IMR-90 (cell line): ENCODE measurements at regions not wholly inside any gene's neighbourhood (a gene's known extent, or its start where the extent isn't known, plus 50 kb on each side); places are given as distances from the start of the nearest gene placed in this dataset.

ENCODE experiments used
- ATAC-seq: fragments of 200-7000 bp; cut with Tn5 transposase; 2 replicates; pipeline ENCODE4 v1.9.1; 2020; ENCODE audit warnings: low read depth, mild to moderate bottlenecking, moderate library complexity
- BruUV-seq: library from RNA; stranded (reverse); fragments of 400-500 nt; replicated peaks from 2 replicates; lab custom pipeline; 2021; lab: Mats Ljungman, UMichigan
- CTCF ChIA-PET: fragments of 300-600 bp; formaldehyde crosslinking; extraction: SDS; loops from one replicate; lab custom pipeline; 2021; ENCODE audit warnings: antibody characterized with exemption; lab: Yijun Ruan, JAX
- POLR2A ChIA-PET: fragments of 300-600 bp; sonication (Branson Sonifier 250); formaldehyde crosslinking; loops from one replicate; lab custom pipeline; 2022; ENCODE audit warnings: antibody characterized with exemption; ENCODE audit not compliant: unreplicated experiment; lab: Charles Lee
- DNase-seq: peaks from one replicate; pipeline ENCODE4 v3.0.0; 2013
- H2AFZ ChIP-seq: replicated peaks from 2 replicates; pipeline ENCODE3; 2013; ENCODE audit warnings: low read length, mild to moderate bottlenecking; ENCODE audit not compliant: poor library complexity
- H2AK5ac ChIP-seq: 2 replicates; pipeline ENCODE4 v1.6.1; 2013; ENCODE audit warnings: low read depth, low read length, inconsistent platforms
- H2AK9ac ChIP-seq: replicated peaks from 2 replicates; pipeline ENCODE3; 2013; ENCODE audit warnings: mild to moderate bottlenecking, low read depth, low read length, moderate library complexity; ENCODE audit not compliant: poor library complexity
- H2BK120ac ChIP-seq: 2 replicates; pipeline ENCODE4 v1.6.1; 2013; ENCODE audit warnings: low read depth, low read length, inconsistent platforms
- H2BK15ac ChIP-seq: 3 replicates; pipeline ENCODE4 v1.6.1; 2013; ENCODE audit warnings: low read depth, low read length, inconsistent platforms
- H2BK20ac ChIP-seq: 2 replicates; pipeline ENCODE4 v1.6.1; 2013; ENCODE audit warnings: low read depth, mild to moderate bottlenecking, inconsistent platforms, low read length, moderate library complexity
- H2BK5ac ChIP-seq: 2 replicates; pipeline ENCODE4 v1.6.1; 2013; ENCODE audit warnings: mild to moderate bottlenecking, low read depth, low read length, inconsistent platforms; ENCODE audit not compliant: poor library complexity, severe bottlenecking
- H3K14ac ChIP-seq: replicated peaks from 2 replicates; pipeline ENCODE4 v1.6.1; 2013; ENCODE audit warnings: low read depth, low read length, inconsistent platforms
- H3K18ac ChIP-seq: 2 replicates; pipeline ENCODE4 v1.6.1; 2013; ENCODE audit warnings: low read depth, low read length, control low read depth
- H3K23ac ChIP-seq: 2 replicates; pipeline ENCODE4 v1.6.1; 2013; ENCODE audit warnings: low read depth, low read length, inconsistent platforms
- H3K27ac ChIP-seq: 2 replicates; pipeline ENCODE4 v1.5.1; 2013; ENCODE audit warnings: mild to moderate bottlenecking, control low read depth, low read length; ENCODE audit not compliant: insufficient read depth
- H3K27me3 ChIP-seq: 2 replicates; pipeline ENCODE4 v1.6.1; 2013; ENCODE audit warnings: low read length; ENCODE audit not compliant: control insufficient read depth, insufficient read depth
- H3K36me3 ChIP-seq: 2 replicates; pipeline ENCODE4 v1.6.1; 2013; ENCODE audit warnings: low read length, mixed read lengths; ENCODE audit not compliant: control insufficient read depth, insufficient read depth
- H3K4ac ChIP-seq: 2 replicates; pipeline ENCODE4 v1.6.1; 2013; ENCODE audit warnings: low read depth, low read length, inconsistent platforms
- H3K4me1 ChIP-seq: 2 replicates; pipeline ENCODE4 v1.6.1; 2013; ENCODE audit warnings: low read length, mixed read lengths; ENCODE audit not compliant: control insufficient read depth, insufficient read depth
- H3K4me2 ChIP-seq: 2 replicates; pipeline ENCODE4 v1.6.1; 2013; ENCODE audit warnings: low read depth, mild to moderate bottlenecking, control low read depth, low read length, moderate library complexity
- H3K4me3 ChIP-seq: 2 replicates; pipeline ENCODE4 v1.5.1; 2013; ENCODE audit warnings: low read depth, mild to moderate bottlenecking, control low read depth, low read length, moderate library complexity; ENCODE audit not compliant: insufficient read depth
- H3K56ac ChIP-seq: 2 replicates; pipeline ENCODE4 v1.6.1; 2013; ENCODE audit warnings: low read length, inconsistent platforms; ENCODE audit not compliant: insufficient read depth; ENCODE audit errors: extremely low read depth
- H3K79me1 ChIP-seq, 2 experiments: 2 replicates each; pipeline ENCODE4 v1.6.1; 2013; ENCODE audit warnings: low read length in 2 of 2, inconsistent platforms in 1 of 2, low read depth in 1 of 2
- H3K9ac ChIP-seq: 2 replicates; pipeline ENCODE4 v1.6.1; 2013; ENCODE audit warnings: low read depth, low read length, control low read depth
- H3K9me1 ChIP-seq: 2 replicates; pipeline ENCODE4 v1.6.1; 2013; ENCODE audit warnings: low read length, inconsistent platforms; ENCODE audit not compliant: insufficient read depth
- H3K9me3 ChIP-seq: 2 replicates; pipeline ENCODE4 v1.6.1; 2013; ENCODE audit warnings: low read length; ENCODE audit not compliant: control insufficient read depth, insufficient read depth
- H4K20me1 ChIP-seq: 2 replicates; pipeline ENCODE4 v1.6.1; 2013; ENCODE audit warnings: low read length, inconsistent platforms; ENCODE audit not compliant: insufficient read depth
- H4K5ac ChIP-seq: 2 replicates; pipeline ENCODE4 v1.6.1; 2013; ENCODE audit warnings: mild to moderate bottlenecking, low read depth, low read length, control low read depth
- H4K8ac ChIP-seq, 2 experiments: 2 replicates each; pipeline ENCODE4 v1.6.1; 2013; ENCODE audit warnings: low read depth in 2 of 2, low read length in 2 of 2, control low read depth in 1 of 2, inconsistent platforms in 1 of 2
- H4K91ac ChIP-seq: 2 replicates; pipeline ENCODE4 v1.6.1; 2013; ENCODE audit warnings: low read depth, low read length, inconsistent platforms; ENCODE audit not compliant: insufficient read depth
- BHLHE40 ChIP-seq: fragments of 150-350 bp; IDR thresholded peaks from 2 replicates; pipeline ENCODE4 v1.6.1; 2016; ENCODE audit warnings: mild to moderate bottlenecking, low read depth, low read length
- CEBPB ChIP-seq: IDR thresholded peaks from 2 replicates; pipeline ENCODE4 v1.6.1; 2012; ENCODE audit warnings: low read depth, low read length, improper control_type of control experiment
- MXI1 ChIP-seq: IDR thresholded peaks from 2 replicates; pipeline ENCODE4 v1.6.1; 2012; ENCODE audit warnings: low read depth, mild to moderate bottlenecking, low read length, moderate library complexity, borderline replicate concordance
- NFE2L2 ChIP-seq: fragments of 150-350 bp; IDR thresholded peaks from 2 replicates; pipeline ENCODE4 v1.6.1; 2016; ENCODE audit warnings: low read depth, mild to moderate bottlenecking, low read length
- RAD21 ChIP-seq: IDR thresholded peaks from 2 replicates; pipeline ENCODE4 v1.6.1; 2012; ENCODE audit warnings: low read length, improper control_type of control experiment
- WGBS, 2 experiments: methylation state at CpG; one replicate each; pipeline versions ENCODE4 v1.1.5 to v1.1.7; 2013; ENCODE audit warnings: missing lambda C conversion rate in 2 of 2; ENCODE audit not compliant: insufficient read length in 1 of 2; ENCODE audit errors: extremely low coverage in 2 of 2; 5-methylcytosine and 5-hydroxymethylcytosine counted together
- dilution Hi-C: fragments of 300-500 bp; cut with HindIII; formaldehyde crosslinking; loops from one replicate; pipeline ENCODE4 v1.14.3; 2018; ENCODE audit warnings: low sequenced_read_pairs; ENCODE audit not compliant: unreplicated experiment
- in situ Hi-C: fragments of 300-500 bp; cut with MboI; formaldehyde crosslinking; loops from 3 replicates; pipeline ENCODE4 v1.14.3; 2019; ENCODE audit warnings: low sequenced_read_pairs, inconsistent platforms, mixed read lengths
- intact Hi-C: fragments of 100-400 bp; cut with micrococcal nuclease; formaldehyde crosslinking; loops from 2 replicates; pipeline ENCODE4 v1.10.0; 2022
- TF ChIP-seq, protein P1 (sequence below): fragments of 150-350 bp; IDR thresholded peaks from 2 replicates; pipeline ENCODE4 v1.6.1; 2017; ENCODE audit warnings: mild to moderate bottlenecking, antibody characterized with exemption, low read length, low read depth
- TF ChIP-seq, protein P2 (sequence below): conservative IDR thresholded peaks from 2 replicates; pipeline ENCODE4 v1.5.1; 2012; ENCODE audit warnings: mild to moderate bottlenecking, low read depth, low read length, improper control_type of control experiment

DNA sequence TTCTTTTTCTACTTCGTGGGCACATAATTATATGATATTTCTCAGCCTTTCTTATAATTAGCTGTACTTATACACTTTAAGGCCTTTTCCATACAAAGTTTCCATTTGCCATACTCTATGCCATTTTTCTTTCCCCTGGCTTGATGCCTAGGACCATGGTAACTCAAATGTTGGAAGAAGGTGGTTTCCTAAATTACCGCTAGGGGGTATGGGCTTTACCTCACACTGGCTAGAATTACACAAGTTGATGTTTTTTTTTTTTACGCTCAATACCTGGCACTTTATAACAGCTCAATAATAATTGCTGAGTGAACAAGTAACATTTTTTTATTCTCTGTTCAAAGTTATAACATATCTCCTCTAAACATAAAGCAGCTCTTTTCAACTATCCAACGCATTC lies 306.8 kb upstream of the LRFN5 start:
- H3K27me3 ChIP-seq: no peaks in the 10 kb centered on the region
- H3K27ac ChIP-seq: no peak overlapping the region
- no peak overlapping the region for H3K4me3 ChIP-seq
- H3K9ac ChIP-seq: no peak overlapping the region
- no peaks in the 10 kb centered on the region for H3K9me3 ChIP-seq
- CTCF ChIA-PET: no interaction called here
- BruUV-seq: no TSS peak
- H3K4me2 ChIP-seq: no peak overlapping the region
- H2BK15ac ChIP-seq: no peak overlapping the region
- ATAC-seq: no peak
- no peak overlapping the region for H3K23ac ChIP-seq
- no peaks in the 10 kb centered on the region for H3K4me1 ChIP-seq
- no peaks in the 10 kb centered on the region for H4K20me1 ChIP-seq
- WGBS, 2 experiments: no CpG with 5 or more reads among the region's 4 CpGs
- no peak for DNase-seq
- no peak overlapping the region for H3K4ac ChIP-seq
- no peak overlapping the region for H3K56ac ChIP-seq
- H3K36me3 ChIP-seq: no peaks in the 10 kb centered on the region
- H3K79me1 ChIP-seq: no peaks in the 10 kb centered on the region
- no peak overlapping the region for H4K8ac ChIP-seq
- no peak overlapping the region for H2BK20ac ChIP-seq
- no peak overlapping the region for H2BK5ac ChIP-seq
- no peak overlapping the region for H4K91ac ChIP-seq
- no peak overlapping the region for H2AFZ ChIP-seq
- H2AK9ac ChIP-seq: no peak overlapping the region
- intact Hi-C loops (no loop called here), in situ Hi-C loops (no loop called here), dilution Hi-C loops (no loop called here)
- POLR2A ChIA-PET: no interaction called here
- H4K5ac ChIP-seq: no peak overlapping the region
- no peak overlapping the region for H3K14ac ChIP-seq
- H2AK5ac ChIP-seq: no peak overlapping the region
- H3K9me1 ChIP-seq: no peaks in the 10 kb centered on the region
- TF ChIP-seq NFE2L2 (no peak), BHLHE40 (no peak), RAD21 (no peak), CEBPB (no peak), MXI1 (no peak)
- TF ChIP-seq, protein P1, sequence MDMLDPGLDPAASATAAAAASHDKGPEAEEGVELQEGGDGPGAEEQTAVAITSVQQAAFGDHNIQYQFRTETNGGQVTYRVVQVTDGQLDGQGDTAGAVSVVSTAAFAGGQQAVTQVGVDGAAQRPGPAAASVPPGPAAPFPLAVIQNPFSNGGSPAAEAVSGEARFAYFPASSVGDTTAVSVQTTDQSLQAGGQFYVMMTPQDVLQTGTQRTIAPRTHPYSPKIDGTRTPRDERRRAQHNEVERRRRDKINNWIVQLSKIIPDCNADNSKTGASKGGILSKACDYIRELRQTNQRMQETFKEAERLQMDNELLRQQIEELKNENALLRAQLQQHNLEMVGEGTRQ: no peak
- TF ChIP-seq, protein P2, sequence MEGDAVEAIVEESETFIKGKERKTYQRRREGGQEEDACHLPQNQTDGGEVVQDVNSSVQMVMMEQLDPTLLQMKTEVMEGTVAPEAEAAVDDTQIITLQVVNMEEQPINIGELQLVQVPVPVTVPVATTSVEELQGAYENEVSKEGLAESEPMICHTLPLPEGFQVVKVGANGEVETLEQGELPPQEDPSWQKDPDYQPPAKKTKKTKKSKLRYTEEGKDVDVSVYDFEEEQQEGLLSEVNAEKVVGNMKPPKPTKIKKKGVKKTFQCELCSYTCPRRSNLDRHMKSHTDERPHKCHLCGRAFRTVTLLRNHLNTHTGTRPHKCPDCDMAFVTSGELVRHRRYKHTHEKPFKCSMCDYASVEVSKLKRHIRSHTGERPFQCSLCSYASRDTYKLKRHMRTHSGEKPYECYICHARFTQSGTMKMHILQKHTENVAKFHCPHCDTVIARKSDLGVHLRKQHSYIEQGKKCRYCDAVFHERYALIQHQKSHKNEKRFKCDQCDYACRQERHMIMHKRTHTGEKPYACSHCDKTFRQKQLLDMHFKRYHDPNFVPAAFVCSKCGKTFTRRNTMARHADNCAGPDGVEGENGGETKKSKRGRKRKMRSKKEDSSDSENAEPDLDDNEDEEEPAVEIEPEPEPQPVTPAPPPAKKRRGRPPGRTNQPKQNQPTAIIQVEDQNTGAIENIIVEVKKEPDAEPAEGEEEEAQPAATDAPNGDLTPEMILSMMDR: no peak
- H3K18ac ChIP-seq: no peak overlapping the region
- no peak overlapping the region for H2BK120ac ChIP-seq
